B cell (primary cell): ENCODE measurements at regions not wholly inside any gene's neighbourhood (a gene's known extent, or its start where the extent isn't known, plus 50 kb on each side); places are given as distances from the start of the nearest gene placed in this dataset.

Source experiments
- ATAC-seq: fragments of 200-7000 bp; cut with Tn5 transposase; one replicate; pipeline ENCODE4 v1.10.0; 2021; ENCODE audit warnings: low read depth, mild to moderate bottlenecking, moderate number of reproducible peaks, moderate library complexity
- CTCF ChIA-PET: fragments of 350-600 bp; sonication (Branson Sonifier 250); formaldehyde crosslinking; loops from one replicate; lab custom pipeline; 2021; ENCODE audit warnings: antibody characterized with exemption, inconsistent platforms; lab: Charles Lee
- POLR2A ChIA-PET: fragments of 350-600 bp; sonication (Branson Sonifier 250); formaldehyde crosslinking; loops from one replicate; lab custom pipeline; 2021; ENCODE audit warnings: antibody characterized with exemption; lab: Charles Lee
- DNase-seq: peaks from one replicate; pipeline ENCODE4 v3.0.0; 2013
- H2AFZ ChIP-seq: 2 replicates; pipeline ENCODE4 v1.6.1; 2012; ENCODE audit warnings: mild to moderate bottlenecking, low read depth, low read length; ENCODE audit not compliant: insufficient read depth, poor library complexity, severe bottlenecking
- H3K27ac ChIP-seq, 2 donors: 1 replicate in 1 of 2; 2 replicates in 1 of 2; pipeline ENCODE4 v1.5.1; 2012 to 2013; ENCODE audit warnings: low read length in 2 of 2, mild to moderate bottlenecking in 2 of 2, moderate library complexity in 1 of 2
- H3K27me3 ChIP-seq, 4 experiments: fragments of 200-600 bp in 1 of 4; sonication (generic) in 1 of 4; replicated peaks in 1 of 4; 1 replicate in 2 of 4; 2 replicates in 2 of 4; pipeline versions ENCODE4 v1.6.1 to v1.7.0; 2013 to 2016; ENCODE audit warnings: low read length in 3 of 4, mild to moderate bottlenecking in 2 of 4, mixed read lengths in 1 of 4, moderate library complexity in 1 of 4; ENCODE audit not compliant: insufficient read depth in 4 of 4, control insufficient read depth in 3 of 4; ENCODE audit errors: control extremely low read depth in 1 of 4
- H3K36me3 ChIP-seq, 2 experiments: replicated peaks in 1 of 2; 1 replicate in 1 of 2; 2 replicates in 1 of 2; pipeline versions ENCODE4 v1.6.1 to v1.7.1; 2013; ENCODE audit warnings: low read length in 1 of 2; ENCODE audit not compliant: insufficient read depth in 2 of 2, control insufficient read depth in 1 of 2; ENCODE audit errors: control extremely low read depth in 1 of 2, extremely low read depth in 1 of 2
- H3K4me1 ChIP-seq, 2 donors: fragments of 200-600 bp in 1 of 2; sonication (generic) in 1 of 2; 1 replicate in 1 of 2; 2 replicates in 1 of 2; pipeline versions ENCODE4 v1.5.1 to v1.6.1; 2013 to 2017; ENCODE audit warnings: low read length in 2 of 2; ENCODE audit not compliant: control insufficient read depth in 2 of 2, insufficient read depth in 2 of 2
- H3K4me2 ChIP-seq: replicated peaks from 2 replicates; pipeline ENCODE3; 2012; ENCODE audit warnings: mild to moderate bottlenecking, low read depth, low read length; ENCODE audit not compliant: poor library complexity, severe bottlenecking
- H3K4me3 ChIP-seq, 5 experiments: fragments of 200-600 bp in 1 of 5; sonication (generic) in 1 of 5; 1 replicate in 3 of 5; 2 replicates in 2 of 5; pipeline versions ENCODE4 v1.5.1 to v1.7.0; 2011 to 2016; ENCODE audit warnings: low read length in 4 of 5, mild to moderate bottlenecking in 4 of 5, low read depth in 2 of 5, control low read depth in 1 of 5, moderate library complexity in 1 of 5; ENCODE audit not compliant: insufficient read depth in 1 of 5; ENCODE audit errors: control extremely low read depth in 1 of 5, extremely low read depth in 1 of 5
- H3K79me2 ChIP-seq: fragments of 200-600 bp; sonication (generic); one replicate; pipeline ENCODE4 v1.6.0; 2016; ENCODE audit warnings: low read length; ENCODE audit not compliant: control insufficient read depth, insufficient read depth
- H3K9ac ChIP-seq: fragments of 200-600 bp; sonication (generic); 2 replicates; pipeline ENCODE4 v1.6.1; 2017; ENCODE audit warnings: mild to moderate bottlenecking, low read length, moderate library complexity
- H3K9me3 ChIP-seq, 3 donors: one replicate each; pipeline versions ENCODE4 v1.6.1 to v1.7.1; 2013; ENCODE audit warnings: low read length in 2 of 3; ENCODE audit not compliant: control insufficient read depth in 2 of 3, insufficient read depth in 1 of 3; ENCODE audit errors: control extremely low read depth in 1 of 3
- H4K20me1 ChIP-seq: 2 replicates; pipeline ENCODE4 v1.6.0; 2012; ENCODE audit warnings: mild to moderate bottlenecking, low read length; ENCODE audit not compliant: insufficient read depth, control insufficient read depth, poor library complexity, severe bottlenecking
- H3K27ac Mint-ChIP-seq: one replicate; pipeline ENCODE4 v1.8.0; 2021; ENCODE audit warnings: mixed read lengths
- H3K27me3 Mint-ChIP-seq: one replicate; pipeline ENCODE4 v1.8.0; 2021; ENCODE audit warnings: mixed read lengths
- H3K4me1 Mint-ChIP-seq: one replicate; pipeline ENCODE4 v1.8.0; 2021; ENCODE audit warnings: mixed read lengths
- H3K4me3 Mint-ChIP-seq: one replicate; pipeline ENCODE4 v1.8.0; 2021; ENCODE audit warnings: mixed read lengths
- H3K9me3 Mint-ChIP-seq: one replicate; pipeline ENCODE4 v1.8.0; 2022; ENCODE audit warnings: mixed read lengths; ENCODE audit not compliant: insufficient read depth
- CTCF ChIP-seq: fragments of 200-600 bp; IDR thresholded peaks from one replicate; pipeline ENCODE4 v1.8.0; 2022; ENCODE audit warnings: antibody characterized with exemption, mild to moderate bottlenecking
- EZH2 ChIP-seq: IDR thresholded peaks from 2 replicates; pipeline ENCODE4 v1.6.1; 2012; ENCODE audit warnings: borderline replicate concordance, low read depth, mild to moderate bottlenecking, moderate library complexity, low read length; ENCODE audit not compliant: insufficient read depth, poor library complexity, severe bottlenecking
- WGBS: methylation state at CpG from one replicate; pipeline ENCODE4 v1.1.5; 2013; ENCODE audit warnings: missing lambda C conversion rate; ENCODE audit not compliant: insufficient coverage; 5-methylcytosine and 5-hydroxymethylcytosine counted together
- intact Hi-C: fragments of 100-400 bp; cut with micrococcal nuclease; formaldehyde crosslinking; loops from one replicate; pipeline ENCODE4 v1.10.0; 2022

GRCh38 chr10:128369101-128369650 is 243.0 kb upstream of the MKI67 start:
- H3K4me2 ChIP-seq = no peak overlapping the region
- peaks cover 0 to 11% (median 0%) of the 10 kb centered on the region in 3 donors for H3K9me3 ChIP-seq
- peaks cover 4% of the 10 kb centered on the region for H3K9me3 Mint-ChIP-seq
- H3K4me3 Mint-ChIP-seq = no peak overlapping the region
- no peak overlapping the region for H3K27ac ChIP-seq
- no peaks in the 10 kb centered on the region for H4K20me1 ChIP-seq
- H2AFZ ChIP-seq = no peak overlapping the region
- ChIA-PET CTCF (no interaction called here), POLR2A (no interaction called here)
- no peaks in the 10 kb centered on the region for H3K27me3 ChIP-seq
- TF ChIP-seq EZH2 (no peak), CTCF (no peak)
- ATAC-seq (no peak), DNase-seq (no peak)
- no peaks in the 10 kb centered on the region for H3K36me3 ChIP-seq
- H3K4me3 ChIP-seq = no peak overlapping the region
- H3K79me2 ChIP-seq = no peaks in the 10 kb centered on the region
- intact Hi-C loops = no loop called here
- peaks cover 5% of the 10 kb centered on the region for H3K4me1 Mint-ChIP-seq
- no peaks in the 10 kb centered on the region for H3K4me1 ChIP-seq
- 88% methylated on average over 12 of the region's 12 CpGs for WGBS
- no peak overlapping the region for H3K27ac Mint-ChIP-seq
- no peaks in the 10 kb centered on the region for H3K27me3 Mint-ChIP-seq
- no peak overlapping the region for H3K9ac ChIP-seq

- DNase-seq (no peak), ATAC-seq (no peak)
- H2AFZ ChIP-seq = no peak overlapping the region
- no peak overlapping the region for H3K27ac Mint-ChIP-seq
- no peaks in the 10 kb centered on the region for H3K4me1 ChIP-seq
- peaks cover 5% of the 10 kb centered on the region for H3K4me1 Mint-ChIP-seq
- no peaks in the 10 kb centered on the region for H3K79me2 ChIP-seq
- TF ChIP-seq EZH2 = no peak
- no peak for TF ChIP-seq CTCF
- peaks cover 4% of the 10 kb centered on the region for H3K9me3 Mint-ChIP-seq
- no peaks in the 10 kb centered on the region for H3K27me3 ChIP-seq
- CTCF ChIA-PET = no interaction called here
- POLR2A ChIA-PET = no interaction called here
- H3K4me3 ChIP-seq = no peak overlapping the region
- no peaks in the 10 kb centered on the region for H3K36me3 ChIP-seq
- no peak overlapping the region for H3K9ac ChIP-seq
- H3K4me3 Mint-ChIP-seq = no peak overlapping the region
- 90% methylated on average over 6 of the region's 9 CpGs for WGBS
- peaks cover 0 to 9% (median 0%) of the 10 kb centered on the region in 3 donors for H3K9me3 ChIP-seq
- no peaks in the 10 kb centered on the region for H3K27me3 Mint-ChIP-seq
- no peak overlapping the region for H3K4me2 ChIP-seq
- H3K27ac ChIP-seq = no peak overlapping the region
- no peaks in the 10 kb centered on the region for H4K20me1 ChIP-seq
- intact Hi-C loops = no loop called here
These were observed 247.0 kb upstream of the MKI67 start for GRCh38 chr10:128373071-128373749.
